ENCODE measurements at regions not wholly inside any gene's neighbourhood (a gene's known extent, or its start where the extent isn't known, plus 50 kb on each side); places are given as distances from the start of the nearest gene placed in this dataset.
A peak's percentile ranks its signal among the peaks of the same experiment; 100 is the strongest.
"Not testable (repeated sequence)": the region's sequence is repeated elsewhere in the genome, so short reads cannot be mapped to it uniquely, and the experiment has no call there.

- Histone ChIP-seq H3K4me2 (ENCODE audit: low read length) (no peak overlapping the region), H3K27me3 (ENCODE audit: control insufficient read depth, insufficient read depth, low read length) (no peaks in the 10 kb centered on the region), H2AFZ (no peak overlapping the region), H3K4me3 (ENCODE audit: low read depth, low read length) (no peak overlapping the region), H3K79me2 (no peaks in the 10 kb centered on the region), H3K9me3 (ENCODE audit: control insufficient read depth, low read length) (no peaks in the 10 kb centered on the region), H3K9ac (no peak overlapping the region), H3K4me1 (peaks cover 35% of the 10 kb centered on the region), H3K36me3 (ENCODE audit: control insufficient read depth, insufficient read depth, low read length) (no peaks in the 10 kb centered on the region), H3K27ac (no peak overlapping the region)
- no peak for TF ChIP-seq CTCF (IDR thresholded peaks at IDR 0.05)
These were observed 99.8 kb downstream of the PJA1 start for GRCh38 chrX:69065451-69065850.

GRCh38 chrX:69063486-69063885, 101.8 kb downstream of the PJA1 start:
- Histone ChIP-seq H3K36me3 (ENCODE audit: control insufficient read depth, insufficient read depth, low read length) (no peaks in the 10 kb centered on the region), H3K9ac (no peak overlapping the region), H3K4me3 (ENCODE audit: low read depth, low read length) (no peak overlapping the region), H3K9me3 (ENCODE audit: control insufficient read depth, low read length) (no peaks in the 10 kb centered on the region), H3K79me2 (no peaks in the 10 kb centered on the region), H2AFZ (no peak overlapping the region), H3K27ac (no peak overlapping the region), H3K4me1 (peaks cover 32% of the 10 kb centered on the region), H3K27me3 (ENCODE audit: control insufficient read depth, insufficient read depth, low read length) (no peaks in the 10 kb centered on the region), H3K4me2 (ENCODE audit: low read length) (no peak overlapping the region)
- TF ChIP-seq CTCF (IDR thresholded peaks at IDR 0.05): no peak

GRCh38 chrX:69062493-69062892, 102.8 kb downstream of the PJA1 start:
- Histone ChIP-seq H3K4me1 (peaks cover 26% of the 10 kb centered on the region), H3K79me2 (no peaks in the 10 kb centered on the region), H3K9ac (no peak overlapping the region), H2AFZ (no peak overlapping the region), H3K9me3 (ENCODE audit: control insufficient read depth, low read length) (no peaks in the 10 kb centered on the region), H3K4me3 (ENCODE audit: low read depth, low read length) (no peak overlapping the region), H3K27me3 (ENCODE audit: control insufficient read depth, insufficient read depth, low read length) (no peaks in the 10 kb centered on the region), H3K27ac (no peak overlapping the region), H3K36me3 (ENCODE audit: control insufficient read depth, insufficient read depth, low read length) (no peaks in the 10 kb centered on the region), H3K4me2 (ENCODE audit: low read length) (no peak overlapping the region)
- TF ChIP-seq CTCF (IDR thresholded peaks at IDR 0.05): no peak

- H2AFZ ChIP-seq: peak overlapping the region; percentile 11
- TF ChIP-seq CTCF (IDR thresholded peaks at IDR 0.05): peak; percentile 36
- H3K36me3 ChIP-seq (ENCODE audit: control insufficient read depth, insufficient read depth, low read length): no peaks in the 10 kb centered on the region
- H3K9ac ChIP-seq: no peak overlapping the region
- no peak overlapping the region for H3K4me2 ChIP-seq (ENCODE audit: low read length)
- no peak overlapping the region for H3K27ac ChIP-seq
- no peak overlapping the region for H3K4me3 ChIP-seq (ENCODE audit: low read depth, low read length)
- no peaks in the 10 kb centered on the region for H3K9me3 ChIP-seq (ENCODE audit: control insufficient read depth, low read length)
- H3K27me3 ChIP-seq (ENCODE audit: control insufficient read depth, insufficient read depth, low read length): no peaks in the 10 kb centered on the region
- peaks cover 16% of the 10 kb centered on the region for H3K4me1 ChIP-seq
- H3K79me2 ChIP-seq: no peaks in the 10 kb centered on the region
These were observed 104.4 kb downstream of the PJA1 start for GRCh38 chrX:69060631-69061408.

GRCh38 chrX:69055193-69055592, 110.1 kb downstream of the PJA1 start:
- no peaks in the 10 kb centered on the region for H3K27me3 ChIP-seq (ENCODE audit: control insufficient read depth, insufficient read depth, low read length)
- H2AFZ ChIP-seq: no peak overlapping the region
- no peak overlapping the region for H3K4me3 ChIP-seq (ENCODE audit: low read depth, low read length)
- no peak overlapping the region for H3K4me2 ChIP-seq (ENCODE audit: low read length)
- H3K79me2 ChIP-seq: no peaks in the 10 kb centered on the region
- H3K9ac ChIP-seq: no peak overlapping the region
- no peak for TF ChIP-seq CTCF (IDR thresholded peaks at IDR 0.05)
- H3K36me3 ChIP-seq (ENCODE audit: control insufficient read depth, insufficient read depth, low read length): no peaks in the 10 kb centered on the region
- no peak overlapping the region for H3K27ac ChIP-seq
- H3K4me1 ChIP-seq: peaks cover 5% of the 10 kb centered on the region
- no peaks in the 10 kb centered on the region for H3K9me3 ChIP-seq (ENCODE audit: control insufficient read depth, low read length)

- H3K9ac ChIP-seq; H3K4me3 ChIP-seq (ENCODE audit: low read depth, low read length); H3K4me2 ChIP-seq (ENCODE audit: low read length); H2AFZ ChIP-seq; H3K36me3 ChIP-seq (ENCODE audit: control insufficient read depth, insufficient read depth, low read length); H3K27me3 ChIP-seq (ENCODE audit: control insufficient read depth, insufficient read depth, low read length); H3K27ac ChIP-seq; H3K79me2 ChIP-seq; H3K4me1 ChIP-seq; H3K9me3 ChIP-seq (ENCODE audit: control insufficient read depth, low read length): not testable (repeated sequence)
These were observed 110.8 kb downstream of the PJA1 start for GRCh38 chrX:69054497-69054896.

All from parathyroid adenoma (tissue), 2 donors.